HG03565 (cell line): ENCODE measurements at regions not wholly inside any gene's neighbourhood (a gene's known extent, or its start where the extent isn't known, plus 50 kb on each side); places are given as distances from the start of the nearest gene placed in this dataset.

Experiments
- ATAC-seq: cut with Tn5 transposase; IDR thresholded peaks from one replicate; pipeline ENCODE4 v1.9.1; 2021; ENCODE audit warnings: mild to moderate bottlenecking, moderate library complexity; ENCODE audit not compliant: unreplicated experiment

- no peak for ATAC-seq
Observed at GRCh38 chr22:26891429-26891828, 234.0 kb downstream of the MIAT start.

GRCh38 chr22:26892166-26893041 lies 235.0 kb downstream of the MIAT start:
- no peak for ATAC-seq

- no peak for ATAC-seq
Observed at GRCh38 chr22:26893173-26894110, 236.1 kb downstream of the MIAT start.

- ATAC-seq, result no peak
Observed at GRCh38 chr22:26894362-26894761, 237.0 kb downstream of the MIAT start.

- no peak for ATAC-seq
Observed at GRCh38 chr22:26894766-26895485, 237.5 kb downstream of the MIAT start.

GRCh38 chr22:26897384-26897783 lies 240.0 kb downstream of the MIAT start:
- no peak for ATAC-seq

- ATAC-seq, result no peak
Observed at GRCh38 chr22:26898946-26899605, 241.7 kb downstream of the MIAT start.

- no peak for ATAC-seq
Observed at GRCh38 chr22:26900787-26901186, 243.4 kb downstream of the MIAT start.

GRCh38 chr22:26901198-26901816 lies 243.9 kb downstream of the MIAT start:
- ATAC-seq, result no peak

- ATAC-seq, result no peak
Observed at GRCh38 chr22:26902401-26903029, 245.1 kb downstream of the MIAT start.

- no peak for ATAC-seq
Observed at GRCh38 chr22:26903030-26903856, 245.9 kb downstream of the MIAT start.

- no peak for ATAC-seq
Observed at GRCh38 chr22:26904483-26904882, 247.1 kb downstream of the MIAT start.

GRCh38 chr22:26905076-26905475 lies 247.7 kb downstream of the MIAT start:
- no peak for ATAC-seq

GRCh38 chr22:26905640-26906039 lies 248.3 kb downstream of the MIAT start:
- no peak for ATAC-seq

GRCh38 chr22:26906464-26906863 lies 249.1 kb downstream of the MIAT start:
- no peak for ATAC-seq

- no peak for ATAC-seq
Observed at GRCh38 chr22:26907366-26907765, 250.0 kb downstream of the MIAT start.

GRCh38 chr22:26910845-26911244 lies 253.5 kb downstream of the MIAT start:
- no peak for ATAC-seq

GRCh38 chr22:26912655-26913345 lies 255.4 kb downstream of the MIAT start:
- ATAC-seq, result no peak
